Kidney (tissue), 13 donors: ENCODE measurements at regions not wholly inside any gene's neighbourhood (a gene's known extent, or its start where the extent isn't known, plus 50 kb on each side); places are given as distances from the start of the nearest gene placed in this dataset.

ENCODE experiments used
- DNase-seq, 5 donors: peaks; one replicate each; pipeline ENCODE4 v3.0.0-alpha.2; 2013 to 2020
- FAIRE-seq: peaks from 2 replicates; lab custom pipeline; 2012; peaks lifted over from hg19 to GRCh38; lab: Jason Lieb, UNC
- H3K27ac ChIP-seq, 2 donors: one replicate each; pipeline ENCODE4 v1.7.0; 2013; ENCODE audit warnings: low read depth in 2 of 2, low read length in 2 of 2, inconsistent platforms in 1 of 2
- H3K27me3 ChIP-seq: one replicate; pipeline ENCODE4 v1.7.1; 2013; ENCODE audit warnings: low read length, inconsistent platforms; ENCODE audit not compliant: control insufficient read depth, insufficient read depth
- H3K36me3 ChIP-seq, 3 donors: one replicate each; pipeline versions ENCODE4 v1.7.0 to v1.7.1; 2013; ENCODE audit warnings: low read length in 3 of 3, control low read depth in 1 of 3, inconsistent platforms in 1 of 3; ENCODE audit not compliant: insufficient read depth in 3 of 3, control insufficient read depth in 2 of 3
- H3K4me1 ChIP-seq, 3 donors: one replicate each; pipeline versions ENCODE4 v1.7.0 to v1.7.1; 2013; ENCODE audit warnings: low read length in 3 of 3, inconsistent platforms in 1 of 3, low read depth in 1 of 3; ENCODE audit not compliant: control insufficient read depth in 2 of 3, insufficient read depth in 2 of 3
- H3K4me3 ChIP-seq, 3 donors: one replicate each; pipeline versions ENCODE4 v1.7.0 to v1.8.1; 2013; ENCODE audit warnings: low read length in 3 of 3, control low read depth in 1 of 3, inconsistent platforms in 1 of 3
- H3K9ac ChIP-seq, 3 donors: one replicate each; pipeline versions ENCODE4 v1.7.0 to v1.7.1; 2013; ENCODE audit warnings: low read length in 3 of 3, control low read depth in 1 of 3, inconsistent platforms in 1 of 3
- H3K9me3 ChIP-seq, 3 donors: one replicate each; pipeline versions ENCODE4 v1.7.0 to v1.7.1; 2013; ENCODE audit warnings: low read length in 3 of 3, control low read depth in 1 of 3, inconsistent platforms in 1 of 3; ENCODE audit not compliant: control insufficient read depth in 2 of 3, insufficient read depth in 1 of 3
- intact Hi-C: fragments of 100-400 bp; cut with DNase I; formaldehyde crosslinking; loops from one replicate; pipeline ENCODE4 v1.11.1; 2022
- TF ChIP-seq, protein P1 (sequence below): IDR thresholded peaks from 3 replicates; pipeline ENCODE4 v1.5.1; 2012; ENCODE audit warnings: mild to moderate bottlenecking, moderate library complexity, borderline replicate concordance; ENCODE audit not compliant: insufficient read depth; ENCODE audit errors: extremely low read depth
- donor health status: control.
- donor health status: control.
- donor health status: control.
- donor health status: control.
- donor health status: control.
- donor health status: DM: yes; HTN: yes; CAD: no.
- donor health status: Normal renal cell carcinoma (clear cell type).

DNA sequence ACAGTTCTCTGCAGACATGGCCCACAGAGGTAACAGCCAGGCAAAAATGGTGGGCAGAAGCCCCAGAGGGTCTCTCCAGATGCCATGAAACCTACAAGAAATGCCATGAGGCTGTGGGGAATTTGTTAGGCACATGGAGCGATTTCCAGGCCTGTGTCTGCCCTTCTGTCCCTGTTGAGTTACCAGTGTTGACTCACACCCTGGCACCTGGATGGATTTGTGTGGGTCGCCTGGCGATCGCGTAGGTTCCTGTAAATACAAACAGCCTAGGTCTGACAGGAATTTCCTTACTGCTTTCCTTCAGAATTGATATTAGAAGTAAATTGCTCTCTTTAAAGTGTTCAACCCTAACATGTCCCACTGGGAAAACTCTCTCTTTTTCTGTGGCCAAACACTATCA is 164.9 kb upstream of the EEPD1 start:
- DNase-seq (no peak), FAIRE-seq (no peak)
- Histone ChIP-seq H3K36me3 (no peaks in the 10 kb centered on the region), H3K4me1 (peaks cover 0 to 2% (median 0%) of the 10 kb centered on the region in 3 donors), H3K27ac (no peak overlapping the region), H3K4me3 (no peak overlapping the region), H3K9me3 (no peaks in the 10 kb centered on the region), H3K27me3 (no peaks in the 10 kb centered on the region), H3K9ac (no peak overlapping the region)
- TF ChIP-seq, protein P1, sequence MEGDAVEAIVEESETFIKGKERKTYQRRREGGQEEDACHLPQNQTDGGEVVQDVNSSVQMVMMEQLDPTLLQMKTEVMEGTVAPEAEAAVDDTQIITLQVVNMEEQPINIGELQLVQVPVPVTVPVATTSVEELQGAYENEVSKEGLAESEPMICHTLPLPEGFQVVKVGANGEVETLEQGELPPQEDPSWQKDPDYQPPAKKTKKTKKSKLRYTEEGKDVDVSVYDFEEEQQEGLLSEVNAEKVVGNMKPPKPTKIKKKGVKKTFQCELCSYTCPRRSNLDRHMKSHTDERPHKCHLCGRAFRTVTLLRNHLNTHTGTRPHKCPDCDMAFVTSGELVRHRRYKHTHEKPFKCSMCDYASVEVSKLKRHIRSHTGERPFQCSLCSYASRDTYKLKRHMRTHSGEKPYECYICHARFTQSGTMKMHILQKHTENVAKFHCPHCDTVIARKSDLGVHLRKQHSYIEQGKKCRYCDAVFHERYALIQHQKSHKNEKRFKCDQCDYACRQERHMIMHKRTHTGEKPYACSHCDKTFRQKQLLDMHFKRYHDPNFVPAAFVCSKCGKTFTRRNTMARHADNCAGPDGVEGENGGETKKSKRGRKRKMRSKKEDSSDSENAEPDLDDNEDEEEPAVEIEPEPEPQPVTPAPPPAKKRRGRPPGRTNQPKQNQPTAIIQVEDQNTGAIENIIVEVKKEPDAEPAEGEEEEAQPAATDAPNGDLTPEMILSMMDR = no peak
- intact Hi-C loops = no loop called here

DNA sequence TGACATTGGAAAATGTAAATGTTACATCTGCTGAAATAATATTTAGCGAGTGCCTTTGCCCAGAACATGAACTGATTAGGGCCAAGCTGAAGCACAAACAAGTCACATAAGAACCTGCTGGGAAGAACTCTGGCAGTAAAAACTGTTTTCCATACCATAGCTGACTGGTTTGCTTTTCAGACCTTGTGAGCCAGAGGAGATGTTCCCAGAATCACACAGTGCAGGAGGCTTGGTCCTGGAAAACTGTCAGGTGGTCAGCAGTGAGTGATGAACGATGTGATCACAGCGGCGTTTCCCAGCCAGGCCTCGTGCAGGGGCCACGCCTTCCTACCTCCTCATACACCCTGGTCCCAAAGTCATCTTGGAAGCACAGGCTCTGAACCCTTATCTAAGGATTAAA is 164.2 kb upstream of the EEPD1 start:
- intact Hi-C loops = no loop called here
- Histone ChIP-seq H3K9me3 (no peaks in the 10 kb centered on the region), H3K36me3 (no peaks in the 10 kb centered on the region), H3K4me1 (peaks cover 0 to 2% (median 0%) of the 10 kb centered on the region in 3 donors), H3K27ac (no peak overlapping the region), H3K4me3 (no peak overlapping the region), H3K9ac (no peak overlapping the region), H3K27me3 (no peaks in the 10 kb centered on the region)
- TF ChIP-seq, protein P1 = no peak
- DNase-seq (peak in 2 of 5 donors; percentile 25 to 39), FAIRE-seq (no peak)

DNA sequence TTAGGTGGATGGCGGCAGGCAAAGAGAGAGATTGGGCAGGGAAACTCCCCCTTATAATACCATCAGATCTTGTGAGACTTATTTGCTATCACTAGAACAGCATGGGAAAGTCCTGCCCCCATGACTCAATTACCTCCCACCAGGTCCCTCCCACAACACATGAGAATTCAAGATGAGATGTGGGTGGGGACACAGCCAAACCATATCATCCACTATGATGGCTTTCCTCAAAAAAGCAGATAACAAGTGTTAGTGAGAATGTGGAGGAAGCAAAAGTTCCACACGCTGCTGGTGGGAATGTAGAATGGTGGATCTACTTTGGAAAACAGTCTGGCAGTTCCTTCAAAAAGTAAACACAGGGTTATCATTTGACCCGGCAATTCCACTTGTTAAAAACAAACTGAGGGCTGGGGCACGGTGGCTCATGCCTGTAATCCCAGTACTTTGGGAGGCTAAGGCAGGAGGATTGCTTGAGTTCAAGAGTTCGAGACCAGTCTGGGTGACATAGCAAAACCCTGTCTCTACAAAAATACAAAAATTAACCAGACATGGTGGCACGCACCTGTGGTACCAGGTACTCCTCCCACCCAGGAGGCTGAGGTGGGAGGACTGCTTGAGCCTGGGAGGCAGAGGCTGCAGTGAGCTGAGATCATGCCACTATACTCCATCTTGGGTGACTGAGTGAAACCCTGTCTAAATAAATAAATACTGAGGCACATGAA is 161.4 kb upstream of the EEPD1 start:
- Histone ChIP-seq H3K27ac (no peak overlapping the region), H3K4me1 (no peaks in the 10 kb centered on the region), H3K9me3 (no peaks in the 10 kb centered on the region), H3K4me3 (no peak overlapping the region), H3K27me3 (no peaks in the 10 kb centered on the region), H3K9ac (no peak overlapping the region), H3K36me3 (no peaks in the 10 kb centered on the region)
- FAIRE-seq (no peak), DNase-seq (no peak)
- TF ChIP-seq, protein P1 = no peak
- intact Hi-C loops = no loop called here
